Psoas muscle (tissue), 7 donors: ENCODE measurements at regions not wholly inside any gene's neighbourhood (a gene's known extent, or its start where the extent isn't known, plus 50 kb on each side); places are given as distances from the start of the nearest gene placed in this dataset.

Source experiments
- ATAC-seq, 4 donors: fragments of 200-7000 bp; cut with Tn5 transposase; one replicate each; pipeline ENCODE4 v1.9.1; 2020; ENCODE audit warnings: moderate library complexity in 3 of 4, mild to moderate bottlenecking in 2 of 4
- DNase-seq, 2 donors: peaks; one replicate each; pipeline ENCODE4 v3.0.0-alpha.2; 2020
- H3K27ac ChIP-seq: fragments of 200-600 bp; one replicate; pipeline ENCODE4 v1.8.0; 2022
- H3K27me3 ChIP-seq, 3 donors: fragments of 200-600 bp in 1 of 3; one replicate each; pipeline versions ENCODE4 v1.6.1 to v1.8.0; 2013 to 2022; ENCODE audit warnings: low read length in 2 of 3, mild to moderate bottlenecking in 2 of 3, moderate library complexity in 1 of 3; ENCODE audit not compliant: insufficient read depth in 3 of 3
- H3K36me3 ChIP-seq, 2 donors: fragments of 200-600 bp in 1 of 2; one replicate each; pipeline versions ENCODE4 v1.6.1 to v1.8.0; 2013 to 2022; ENCODE audit warnings: low read depth in 1 of 2, mild to moderate bottlenecking in 1 of 2, moderate library complexity in 1 of 2; ENCODE audit not compliant: insufficient read depth in 1 of 2
- H3K4me1 ChIP-seq: fragments of 200-600 bp; one replicate; pipeline ENCODE4 v1.8.0; 2022
- H3K4me3 ChIP-seq: fragments of 200-600 bp; one replicate; pipeline ENCODE4 v1.8.0; 2022; ENCODE audit warnings: mild to moderate bottlenecking
- H3K9me3 ChIP-seq: fragments of 200-600 bp; one replicate; pipeline ENCODE4 v1.8.0; 2022
- WGBS, 3 donors: extraction: QIAGEN DNeasy Blood & Tissue Kit; methylation state at CpG; one replicate each; pipeline versions ENCODE4 v1.1.6 to v1.1.7; 2013; 5-methylcytosine and 5-hydroxymethylcytosine counted together
- intact Hi-C, 2 donors: fragments of 100-400 bp; cut with DNase I; formaldehyde crosslinking; loops; one replicate each; pipeline versions ENCODE4 v1.11.0 to v1.14.2; 2022
- TF ChIP-seq, protein P1 (sequence below): fragments of 200-600 bp; IDR thresholded peaks from one replicate; pipeline ENCODE4 v1.8.0; 2022; ENCODE audit warnings: antibody characterized with exemption
- donor health status: healthy with polysubstance abuse.
- donor health status: DM: no; HTN: no; CAD: no; lungs with moderate emphysema.
- donor health status: Bipolar disorder and iron deficiency.
- donor health status: healthy.
- donor health status: DM: yes; HTN: yes; CAD: no.
- donor health status: DM: no; HTN: no; CAD: no.
- donor health status: DM: yes; HTN: yes; CAD: no.

DNA sequence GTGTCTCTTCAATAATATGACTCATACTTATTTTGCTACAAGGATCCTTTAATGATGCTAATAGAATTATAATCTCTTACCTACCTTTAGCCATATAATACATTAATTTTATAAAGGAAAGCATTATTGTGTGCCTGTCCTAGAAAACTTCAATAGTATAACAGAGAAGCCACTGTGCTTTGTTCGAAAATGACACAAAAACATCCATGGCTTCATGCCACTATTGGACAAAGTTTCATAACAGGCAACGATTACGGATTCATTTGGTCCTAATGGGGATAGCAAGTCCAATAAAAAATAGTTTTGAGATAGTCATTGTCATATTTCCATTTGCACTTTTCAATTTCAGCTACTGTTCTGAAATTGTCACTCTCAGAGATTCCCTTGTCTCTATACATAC lies 52.5 kb upstream of the CCDC150 start:
- 26 to 52% (median 27%) methylated on average over 3 of the region's 3 CpGs for WGBS, 3 donors
- Histone ChIP-seq H3K9me3 (no peaks in the 10 kb centered on the region), H3K27me3 (peaks cover 0 to 37% (median 8%) of the 10 kb centered on the region in 3 donors), H3K4me1 (no peaks in the 10 kb centered on the region), H3K4me3 (no peak overlapping the region), H3K36me3 (no peaks in the 10 kb centered on the region), H3K27ac (no peak overlapping the region)
- intact Hi-C loops, result no loop called here
- TF ChIP-seq, protein P1, sequence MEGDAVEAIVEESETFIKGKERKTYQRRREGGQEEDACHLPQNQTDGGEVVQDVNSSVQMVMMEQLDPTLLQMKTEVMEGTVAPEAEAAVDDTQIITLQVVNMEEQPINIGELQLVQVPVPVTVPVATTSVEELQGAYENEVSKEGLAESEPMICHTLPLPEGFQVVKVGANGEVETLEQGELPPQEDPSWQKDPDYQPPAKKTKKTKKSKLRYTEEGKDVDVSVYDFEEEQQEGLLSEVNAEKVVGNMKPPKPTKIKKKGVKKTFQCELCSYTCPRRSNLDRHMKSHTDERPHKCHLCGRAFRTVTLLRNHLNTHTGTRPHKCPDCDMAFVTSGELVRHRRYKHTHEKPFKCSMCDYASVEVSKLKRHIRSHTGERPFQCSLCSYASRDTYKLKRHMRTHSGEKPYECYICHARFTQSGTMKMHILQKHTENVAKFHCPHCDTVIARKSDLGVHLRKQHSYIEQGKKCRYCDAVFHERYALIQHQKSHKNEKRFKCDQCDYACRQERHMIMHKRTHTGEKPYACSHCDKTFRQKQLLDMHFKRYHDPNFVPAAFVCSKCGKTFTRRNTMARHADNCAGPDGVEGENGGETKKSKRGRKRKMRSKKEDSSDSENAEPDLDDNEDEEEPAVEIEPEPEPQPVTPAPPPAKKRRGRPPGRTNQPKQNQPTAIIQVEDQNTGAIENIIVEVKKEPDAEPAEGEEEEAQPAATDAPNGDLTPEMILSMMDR, result no peak
- DNase-seq (no peak), ATAC-seq (no peak)

DNA sequence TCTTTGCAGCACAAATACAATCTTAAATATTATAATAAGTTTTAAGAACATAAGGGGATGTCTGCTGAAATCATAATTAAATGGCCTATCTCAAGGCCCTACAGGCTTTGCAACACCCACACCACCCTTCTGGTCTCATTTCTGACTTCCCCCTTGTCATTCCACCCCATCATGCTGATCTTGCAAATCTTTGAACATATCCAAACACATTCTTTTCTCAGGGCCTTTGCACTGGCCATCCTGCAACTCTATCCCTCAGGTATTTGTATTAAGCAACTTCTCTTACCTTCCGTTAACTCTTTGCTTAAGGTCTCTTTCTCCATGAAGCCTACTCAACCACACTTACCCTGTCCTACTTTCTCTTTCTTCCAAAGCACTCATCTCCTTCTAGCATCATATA lies 51.8 kb upstream of the CCDC150 start:
- Histone ChIP-seq H3K4me3 (no peak overlapping the region), H3K36me3 (no peaks in the 10 kb centered on the region), H3K4me1 (no peaks in the 10 kb centered on the region), H3K27me3 (peaks cover 0 to 42% (median 8%) of the 10 kb centered on the region in 3 donors), H3K9me3 (no peaks in the 10 kb centered on the region), H3K27ac (no peak overlapping the region)
- no peak for ATAC-seq
- TF ChIP-seq, protein P1, result no peak
- WGBS, 3 donors, result 0 to 4% (median 0%) methylated on average over 1 of the region's 1 CpG
- intact Hi-C loops, result no loop called here
- DNase-seq, result no peak

DNA sequence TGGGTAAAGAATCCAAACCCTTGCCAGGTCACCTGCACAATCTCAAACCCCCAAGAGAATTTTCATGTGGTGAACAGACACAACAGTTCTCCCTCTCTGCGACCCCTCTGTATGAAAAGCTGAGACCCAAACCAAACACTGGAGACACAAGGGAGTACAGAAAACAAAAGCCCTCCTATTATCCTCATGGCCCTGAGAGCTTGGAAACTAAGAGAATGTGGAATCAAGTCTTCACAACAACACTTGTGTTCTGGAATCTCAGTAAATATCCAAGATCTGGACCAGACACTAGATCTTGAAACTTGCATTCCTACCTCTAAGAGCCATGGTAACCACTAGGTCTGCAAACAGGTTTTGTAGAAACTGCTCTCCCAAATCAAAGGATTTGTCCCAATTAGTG lies 50.1 kb upstream of the CCDC150 start:
- H3K27me3 ChIP-seq, result peaks cover 0 to 57% (median 8%) of the 10 kb centered on the region in 3 donors
- no peak for DNase-seq
- WGBS, 3 donors, result 89 to 96% (median 96%) methylated on average over 1 of the region's 1 CpG
- TF ChIP-seq, protein P1, result no peak
- peaks cover 3% of the 10 kb centered on the region for H3K4me1 ChIP-seq
- no peak for ATAC-seq
- no peak overlapping the region for H3K27ac ChIP-seq
- no peak overlapping the region for H3K4me3 ChIP-seq
- no peaks in the 10 kb centered on the region for H3K36me3 ChIP-seq
- intact Hi-C loops, result no loop called here
- no peaks in the 10 kb centered on the region for H3K9me3 ChIP-seq
